GM12873 (cell line): ENCODE measurements at regions not wholly inside any gene's neighbourhood (a gene's known extent, or its start where the extent isn't known, plus 50 kb on each side); places are given as distances from the start of the nearest gene placed in this dataset.

Experiments
- TF ChIP-seq, protein P1 (sequence below): IDR thresholded peaks from 2 replicates; pipeline ENCODE4 v1.5.1; 2012; ENCODE audit warnings: low read depth, mild to moderate bottlenecking, moderate library complexity, low read length, control low read depth; ENCODE audit not compliant: insufficient read depth; ENCODE audit errors: missing control alignments

DNA sequence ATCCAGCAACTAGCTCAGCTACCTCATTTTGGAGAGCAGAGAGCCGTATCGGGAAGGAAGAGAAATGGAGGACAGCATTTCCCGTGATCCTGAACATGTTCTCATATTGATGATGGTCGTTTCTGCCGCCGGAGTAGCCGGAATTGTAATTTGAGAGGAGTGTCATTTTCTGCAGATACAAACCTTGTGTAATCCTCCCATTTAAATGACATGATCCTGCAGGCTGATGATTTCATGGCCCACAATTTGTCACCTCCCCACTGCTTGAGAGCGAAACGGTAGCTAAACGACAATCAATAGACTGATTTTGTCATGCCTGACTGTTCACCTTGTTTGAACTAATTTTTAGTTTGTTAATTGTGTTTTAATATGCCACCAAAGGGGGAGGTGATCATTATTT lies 126.5 kb upstream of the CNTN6 start:
- TF ChIP-seq, protein P1, sequence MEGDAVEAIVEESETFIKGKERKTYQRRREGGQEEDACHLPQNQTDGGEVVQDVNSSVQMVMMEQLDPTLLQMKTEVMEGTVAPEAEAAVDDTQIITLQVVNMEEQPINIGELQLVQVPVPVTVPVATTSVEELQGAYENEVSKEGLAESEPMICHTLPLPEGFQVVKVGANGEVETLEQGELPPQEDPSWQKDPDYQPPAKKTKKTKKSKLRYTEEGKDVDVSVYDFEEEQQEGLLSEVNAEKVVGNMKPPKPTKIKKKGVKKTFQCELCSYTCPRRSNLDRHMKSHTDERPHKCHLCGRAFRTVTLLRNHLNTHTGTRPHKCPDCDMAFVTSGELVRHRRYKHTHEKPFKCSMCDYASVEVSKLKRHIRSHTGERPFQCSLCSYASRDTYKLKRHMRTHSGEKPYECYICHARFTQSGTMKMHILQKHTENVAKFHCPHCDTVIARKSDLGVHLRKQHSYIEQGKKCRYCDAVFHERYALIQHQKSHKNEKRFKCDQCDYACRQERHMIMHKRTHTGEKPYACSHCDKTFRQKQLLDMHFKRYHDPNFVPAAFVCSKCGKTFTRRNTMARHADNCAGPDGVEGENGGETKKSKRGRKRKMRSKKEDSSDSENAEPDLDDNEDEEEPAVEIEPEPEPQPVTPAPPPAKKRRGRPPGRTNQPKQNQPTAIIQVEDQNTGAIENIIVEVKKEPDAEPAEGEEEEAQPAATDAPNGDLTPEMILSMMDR, result no peak

DNA sequence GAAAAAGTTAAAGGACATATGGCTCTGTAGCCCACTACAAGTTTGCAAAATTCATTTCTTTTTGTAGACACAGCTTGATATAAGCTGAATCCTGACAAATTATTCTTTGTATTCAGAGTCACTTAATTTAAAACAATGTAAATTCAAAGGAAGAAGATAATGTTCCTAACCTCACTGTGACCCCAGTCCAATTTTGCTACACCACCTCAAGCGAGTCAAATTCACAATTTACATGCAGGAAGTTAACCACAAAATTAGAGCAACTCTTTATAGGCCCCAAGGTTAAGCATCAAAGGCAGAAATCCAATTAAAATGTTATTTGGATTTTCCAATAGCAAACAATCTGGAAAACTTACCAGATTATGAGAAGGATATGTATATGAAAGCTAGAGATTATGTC lies 119.5 kb upstream of the CNTN6 start:
- TF ChIP-seq, protein P1, result no peak

DNA sequence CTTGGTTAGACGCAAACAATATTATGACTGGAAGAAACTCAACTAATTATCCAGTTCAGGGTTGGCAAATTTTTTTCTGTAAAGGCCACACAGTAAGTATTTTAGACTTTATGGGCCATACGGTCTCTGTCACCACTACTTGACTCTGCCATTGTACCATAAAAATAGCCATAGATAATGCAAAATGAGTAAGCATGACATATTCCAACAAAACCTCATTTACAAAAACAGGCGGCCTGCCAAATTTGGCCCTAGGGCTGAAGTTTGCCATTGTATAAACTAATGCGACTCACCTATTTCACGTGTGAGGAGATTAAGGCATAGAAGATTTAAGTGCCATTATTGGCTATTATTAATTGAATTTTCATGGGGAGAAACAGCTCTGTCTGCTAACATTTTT lies 116.8 kb upstream of the CNTN6 start:
- TF ChIP-seq, protein P1, result no peak

DNA sequence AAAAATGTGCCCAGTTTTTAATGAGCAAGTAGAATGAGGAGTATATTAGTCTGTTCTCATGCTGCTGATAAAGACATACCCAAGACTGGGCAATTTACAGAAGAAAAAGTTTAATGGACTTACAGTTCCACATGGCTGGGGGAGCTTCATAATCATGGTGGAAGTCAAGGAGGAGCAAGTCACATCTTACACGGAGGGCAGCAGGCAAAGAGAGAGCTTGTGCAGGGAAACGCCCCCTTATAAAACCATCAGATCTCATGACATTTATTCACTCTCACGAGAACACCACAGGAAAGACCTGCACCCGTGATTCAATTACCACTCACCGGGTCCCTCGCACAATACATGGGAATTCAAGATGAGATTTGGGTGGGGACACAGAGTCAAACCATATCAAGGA lies 111.7 kb upstream of the CNTN6 start:
- TF ChIP-seq, protein P1, result no peak

DNA sequence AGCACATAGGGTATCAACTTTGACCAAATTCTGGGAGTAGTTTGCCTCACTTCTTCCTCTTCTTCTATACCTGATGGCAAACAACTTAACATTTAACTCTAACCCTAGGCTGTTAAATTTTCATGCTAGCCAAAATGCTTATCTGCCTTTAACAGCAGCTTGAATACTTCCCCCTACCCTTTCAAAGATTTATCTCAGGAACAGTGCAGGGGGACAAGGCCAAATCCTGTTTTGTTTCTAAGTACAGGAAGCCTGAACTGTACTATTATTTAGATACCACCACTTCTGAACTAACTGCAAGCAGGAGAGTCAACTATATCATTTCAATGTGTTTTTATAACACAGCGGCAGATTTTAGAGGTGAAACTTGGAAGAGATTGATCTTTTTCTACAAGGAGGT lies 104.0 kb upstream of the CNTN6 start:
- TF ChIP-seq, protein P1, result no peak

DNA sequence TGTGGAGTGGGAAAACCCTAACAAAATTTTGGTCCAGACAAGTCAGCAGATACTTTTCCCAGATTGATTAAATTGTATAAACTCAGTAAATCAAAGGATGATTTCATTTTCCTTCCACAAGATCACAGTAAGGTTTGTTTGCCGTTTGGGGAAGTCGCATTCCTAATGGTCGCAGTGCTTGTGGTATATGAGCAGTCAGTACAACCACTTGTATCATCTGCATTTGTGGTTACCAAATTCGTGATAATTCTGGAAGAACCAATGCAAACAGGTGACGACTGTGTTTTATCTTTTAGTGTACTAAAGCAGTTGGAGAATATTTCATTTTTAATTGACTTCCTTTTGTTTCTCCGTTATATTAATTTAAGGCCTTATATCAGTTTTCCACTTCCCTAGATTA lies 100.0 kb upstream of the CNTN6 start:
- TF ChIP-seq, protein P1, result no peak

DNA sequence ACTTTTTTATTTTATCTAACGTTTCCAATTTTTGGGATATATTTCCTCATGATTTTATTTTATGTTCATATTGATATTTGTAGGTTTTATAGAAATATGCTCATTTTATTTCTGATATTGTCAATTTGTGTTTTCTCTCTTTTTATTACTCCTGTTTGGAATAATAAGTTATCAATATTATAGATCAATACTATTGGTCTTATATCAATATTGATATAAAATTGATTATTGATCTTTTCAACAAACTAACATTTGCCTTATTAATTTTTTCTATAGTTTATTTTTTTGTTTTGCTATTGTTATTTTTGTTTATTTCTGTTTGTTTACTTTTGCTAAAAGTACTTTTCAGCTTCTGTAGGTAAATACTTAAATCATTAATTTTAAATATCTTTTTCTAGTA lies 90.8 kb upstream of the CNTN6 start:
- TF ChIP-seq, protein P1, result no peak
